ENCODE measurements at regions not wholly inside any gene's neighbourhood (a gene's known extent, or its start where the extent isn't known, plus 50 kb on each side); places are given as distances from the start of the nearest gene placed in this dataset.

- DNase-seq, result no peak
Observed at GRCh38 chr2:239472235-239472775, 71.5 kb upstream of the HDAC4 start.

DNA sequence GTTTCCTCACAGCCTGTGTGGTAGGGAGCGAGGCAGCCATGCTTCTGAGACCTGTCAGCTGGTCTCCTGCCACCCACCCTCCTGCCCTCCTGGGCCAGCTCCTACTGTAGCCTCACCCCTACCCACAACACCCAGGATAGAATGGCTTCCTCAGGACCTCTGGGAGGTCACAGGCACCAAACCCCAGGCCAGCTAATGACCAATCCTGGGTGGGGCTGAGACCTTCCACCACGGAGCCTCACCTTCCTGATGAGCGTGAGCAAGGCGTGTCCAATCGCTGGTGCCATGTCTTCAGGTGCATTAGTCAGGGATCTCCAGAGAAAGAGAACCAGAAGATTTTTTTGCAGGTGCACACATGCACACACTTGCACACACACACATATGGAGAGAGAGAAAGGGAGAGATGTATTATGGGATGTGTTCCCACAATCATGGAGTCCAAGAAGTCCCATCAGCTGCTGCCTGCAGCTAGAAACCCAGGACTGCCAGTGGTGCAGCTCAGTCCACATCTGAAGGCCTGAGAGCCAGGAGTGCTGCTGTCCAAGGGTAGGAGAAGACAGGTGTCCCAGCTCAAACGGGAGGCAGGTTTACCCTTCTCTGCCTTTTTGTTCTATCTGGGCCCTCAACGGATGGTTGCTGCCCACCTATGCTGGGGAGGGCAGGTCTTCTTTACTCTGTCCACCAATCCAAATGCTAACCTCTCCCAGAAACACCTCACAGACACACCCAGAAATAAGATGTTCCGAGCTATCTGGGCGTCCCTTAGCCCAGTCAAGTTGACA, 70.4 kb upstream of the HDAC4 start:
- no peak for DNase-seq

GRCh38 chr2:239470151-239470900, 69.5 kb upstream of the HDAC4 start:
- DNase-seq, result no peak

DNA sequence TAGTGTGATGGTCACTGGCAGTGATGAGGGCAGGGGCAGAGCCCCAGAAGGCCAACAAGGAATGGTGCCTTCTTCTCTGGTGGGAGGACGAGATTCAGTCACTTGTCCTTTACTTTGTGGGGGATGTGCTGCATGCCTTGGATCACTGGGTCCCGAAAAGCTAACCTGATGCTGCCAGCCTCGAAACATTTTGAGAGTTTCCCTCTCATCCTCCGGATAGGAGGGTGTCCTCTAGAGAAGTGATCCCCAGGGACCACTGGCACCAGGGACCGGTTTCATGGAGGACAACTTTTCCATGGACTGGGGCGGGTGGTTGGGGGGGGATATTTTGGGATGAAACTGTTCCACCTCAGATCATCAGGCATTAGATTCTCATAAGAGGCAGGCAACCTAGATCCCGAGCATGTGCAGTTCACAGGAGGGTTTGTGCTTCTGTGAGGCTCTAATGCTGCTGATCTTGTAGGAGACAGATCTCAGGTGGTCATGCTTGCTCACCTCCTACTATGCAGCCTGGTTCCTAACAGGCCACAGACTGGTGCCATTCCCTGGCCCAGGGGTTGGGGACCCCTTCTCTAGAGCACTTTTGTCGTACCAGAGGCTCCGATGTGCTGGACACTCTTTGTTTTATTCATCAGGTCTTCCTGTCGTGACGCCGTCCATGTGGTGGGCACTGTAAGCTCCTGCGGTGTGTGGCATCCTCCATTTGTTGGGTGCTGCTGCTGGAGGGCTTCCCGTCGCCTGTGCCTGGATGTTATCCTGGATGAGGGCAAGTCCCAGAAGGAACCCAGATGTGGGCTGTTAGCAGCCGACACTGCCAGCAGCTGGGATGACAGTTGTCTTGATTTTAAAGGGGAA, 68.5 kb upstream of the HDAC4 start:
- DNase-seq, result no peak

DNA sequence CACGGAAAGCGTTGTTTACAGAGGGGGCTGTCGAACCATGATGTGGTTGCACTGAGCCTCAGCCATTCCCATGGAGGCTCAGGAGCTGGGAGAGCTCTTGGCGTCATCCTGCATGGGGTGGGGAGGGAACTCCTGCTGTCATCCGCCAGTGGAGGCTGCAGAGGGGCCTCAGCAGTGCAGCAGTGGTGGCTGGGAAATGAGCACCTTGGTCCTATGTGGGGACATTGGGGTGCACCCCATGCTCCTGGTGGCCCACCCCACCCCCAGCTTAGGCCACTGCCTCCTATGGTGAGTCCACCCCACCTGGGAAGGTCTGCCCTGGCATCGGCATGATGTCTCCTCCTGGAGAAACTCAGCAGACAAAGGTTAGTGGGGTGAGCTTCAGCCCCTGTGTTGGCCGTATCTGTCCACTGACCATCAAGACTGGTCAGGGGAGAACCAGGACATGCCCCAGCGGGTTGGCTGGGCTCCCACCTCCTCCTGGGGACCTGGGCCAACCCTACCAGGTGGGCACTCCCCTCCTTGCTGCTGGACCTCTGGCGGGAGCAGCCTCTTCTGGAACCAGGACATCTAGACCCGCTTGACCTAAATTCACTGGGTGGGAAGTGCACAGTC, 67.8 kb upstream of the HDAC4 start:
- no peak for DNase-seq

- no peak for DNase-seq
Observed at GRCh38 chr2:239467956-239468490, 67.2 kb upstream of the HDAC4 start.

- no peak for DNase-seq
Observed at GRCh38 chr2:239467281-239467955, 66.6 kb upstream of the HDAC4 start.

- DNase-seq, result no peak
Observed at GRCh38 chr2:239466755-239467271, 66.0 kb upstream of the HDAC4 start.

DNA sequence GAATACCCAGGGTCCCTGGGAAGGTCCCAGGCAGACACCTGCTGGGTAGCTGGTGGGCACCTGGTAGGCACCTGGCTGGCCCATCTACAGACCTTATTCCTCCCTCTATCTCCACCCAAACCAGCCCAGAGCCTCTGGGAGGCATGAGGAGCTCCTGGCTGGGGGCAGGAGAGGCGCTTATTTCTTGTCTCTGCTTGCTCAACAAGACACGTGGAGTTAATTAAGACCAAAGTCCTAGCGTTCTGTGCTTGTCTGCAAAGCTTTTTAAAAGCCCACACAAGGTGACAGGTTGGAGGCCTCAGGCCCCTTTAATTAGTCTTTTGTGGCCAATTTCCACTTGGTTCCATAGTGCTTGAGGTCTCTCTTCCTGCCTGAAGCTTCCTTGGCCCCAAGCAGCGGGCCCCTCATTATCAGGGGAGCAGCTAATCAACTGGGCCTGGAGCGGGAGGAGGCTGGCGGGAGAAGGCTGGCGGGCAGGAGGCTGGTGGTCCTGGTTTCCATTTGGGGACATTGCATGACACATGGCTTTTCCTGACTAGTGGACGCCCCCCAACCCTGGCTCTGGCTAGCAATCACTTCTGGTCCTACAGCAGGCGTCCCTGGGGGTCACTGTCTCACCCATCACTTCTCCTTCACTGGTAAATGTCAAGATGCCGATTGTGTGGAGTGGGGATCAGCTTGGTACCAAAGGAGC, 65.4 kb upstream of the HDAC4 start:
- DNase-seq, result no peak

DNA sequence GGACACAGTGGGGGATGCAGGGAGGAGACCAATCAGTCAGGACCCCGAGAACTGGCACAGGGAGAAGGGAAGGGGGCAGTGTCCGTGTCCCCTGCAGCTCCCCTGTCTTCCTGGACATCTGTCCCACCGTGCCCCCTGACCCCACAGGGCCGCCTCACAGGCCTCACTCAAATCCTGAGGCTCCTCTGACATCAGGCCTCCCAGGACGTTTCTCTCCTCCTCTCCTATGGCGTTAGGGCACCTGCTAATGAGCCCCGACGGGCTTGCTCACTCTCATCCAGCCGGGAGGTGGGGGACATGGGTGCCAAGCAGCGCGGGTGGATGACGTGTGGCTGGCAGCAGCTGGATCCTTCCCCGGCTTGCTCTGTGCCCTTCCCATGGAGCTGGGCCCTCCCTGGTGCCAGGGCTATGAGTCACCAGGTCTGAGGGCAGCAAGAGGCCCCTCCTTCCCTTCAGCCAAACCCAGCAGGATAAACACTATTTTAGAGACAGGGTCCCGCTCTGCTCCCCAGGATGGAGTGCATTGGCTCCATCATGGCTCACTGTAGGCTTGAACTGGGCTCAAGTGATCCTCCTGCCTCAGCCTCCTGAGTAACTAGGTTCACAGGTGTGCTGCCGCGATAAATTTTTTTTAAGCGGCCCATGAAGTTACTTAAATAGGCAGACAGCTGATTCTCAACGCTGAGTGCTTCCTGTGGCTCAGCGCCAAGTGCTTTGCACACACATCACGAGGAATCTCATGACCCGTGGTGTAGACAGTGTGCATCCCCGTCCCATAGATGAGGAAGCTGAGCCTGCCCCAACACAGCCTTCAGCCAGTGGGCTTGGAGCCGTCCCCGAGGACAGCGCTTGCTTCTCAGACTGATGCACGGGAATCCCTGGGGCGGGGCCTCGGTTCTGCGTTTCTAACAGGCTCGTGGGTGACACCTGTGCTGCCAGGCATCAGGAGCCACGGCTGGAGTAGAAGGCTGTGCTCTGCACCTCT, 64.5 kb upstream of the HDAC4 start:
- DNase-seq, result no peak

DNA sequence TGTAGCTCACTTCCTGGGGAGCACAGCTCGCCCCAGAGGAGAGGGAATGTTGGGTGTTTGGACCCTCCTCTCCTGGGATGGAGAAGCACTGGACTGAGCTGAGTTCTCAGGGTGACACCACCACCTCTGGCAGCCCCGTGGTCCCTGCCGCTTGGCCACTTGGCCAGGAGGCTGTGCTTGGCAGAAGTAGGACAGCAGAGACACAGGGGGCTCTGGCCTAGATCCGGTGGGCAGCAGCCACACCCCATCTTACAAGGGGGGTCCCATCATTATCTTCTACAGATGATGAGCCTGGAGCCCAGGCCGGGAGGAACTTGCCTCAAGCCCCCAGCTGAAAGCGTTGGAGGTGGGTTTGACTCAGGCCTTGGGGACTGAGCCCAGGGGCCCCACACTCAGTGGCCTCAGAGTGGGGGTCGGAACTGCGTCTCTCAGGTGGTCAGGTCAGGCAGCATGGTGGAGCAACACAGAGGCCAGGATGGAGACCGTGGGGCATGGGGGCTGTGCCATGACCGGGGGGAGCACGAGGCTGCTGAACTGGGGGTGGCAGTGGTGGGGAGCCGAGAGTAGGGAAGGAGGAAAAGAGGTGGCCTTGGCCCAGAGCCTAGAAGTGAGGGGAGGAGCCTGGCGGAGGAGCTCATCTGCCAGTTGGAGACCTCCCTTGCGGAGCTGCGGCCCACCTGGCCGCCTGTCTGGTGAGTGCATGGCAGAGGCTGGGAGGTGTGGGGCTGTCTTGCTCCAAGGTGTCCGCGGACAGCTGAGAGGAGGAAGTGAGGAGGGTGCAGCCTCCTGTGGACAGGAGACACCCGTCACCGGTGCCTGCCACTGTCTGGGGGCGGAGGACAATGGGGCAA, 63.6 kb upstream of the HDAC4 start:
- no peak for DNase-seq

DNA sequence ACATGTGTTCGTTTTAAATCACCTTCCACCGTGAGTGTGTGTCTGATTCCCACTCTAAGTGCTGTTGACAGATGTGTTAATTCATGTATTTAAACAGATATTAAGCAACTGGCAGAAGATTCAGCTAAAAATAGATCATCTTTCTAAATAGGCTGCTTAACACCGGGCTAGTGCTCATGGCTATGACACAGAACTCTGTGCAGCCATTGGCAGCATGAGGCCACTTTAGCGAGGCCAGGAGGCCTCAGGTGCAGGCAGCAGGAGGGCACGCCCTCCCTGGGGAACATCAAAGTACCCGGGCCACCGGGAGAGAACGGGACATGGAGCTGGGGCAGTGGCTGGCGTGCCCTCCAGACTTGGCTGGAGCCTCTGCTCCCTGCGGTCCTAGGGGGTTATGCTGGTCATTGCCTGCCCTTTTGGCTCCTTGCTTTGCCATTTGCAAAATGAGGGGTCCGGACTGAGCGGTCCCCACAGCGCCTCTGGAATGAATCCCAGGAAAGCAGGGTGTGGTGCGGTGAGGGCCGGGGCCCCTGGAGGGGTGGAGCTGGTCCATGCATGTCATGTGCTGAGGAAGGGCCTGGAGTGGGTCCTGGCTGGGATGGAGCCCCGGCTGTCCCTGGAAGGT, 62.8 kb upstream of the HDAC4 start:
- no peak for DNase-seq

DNA sequence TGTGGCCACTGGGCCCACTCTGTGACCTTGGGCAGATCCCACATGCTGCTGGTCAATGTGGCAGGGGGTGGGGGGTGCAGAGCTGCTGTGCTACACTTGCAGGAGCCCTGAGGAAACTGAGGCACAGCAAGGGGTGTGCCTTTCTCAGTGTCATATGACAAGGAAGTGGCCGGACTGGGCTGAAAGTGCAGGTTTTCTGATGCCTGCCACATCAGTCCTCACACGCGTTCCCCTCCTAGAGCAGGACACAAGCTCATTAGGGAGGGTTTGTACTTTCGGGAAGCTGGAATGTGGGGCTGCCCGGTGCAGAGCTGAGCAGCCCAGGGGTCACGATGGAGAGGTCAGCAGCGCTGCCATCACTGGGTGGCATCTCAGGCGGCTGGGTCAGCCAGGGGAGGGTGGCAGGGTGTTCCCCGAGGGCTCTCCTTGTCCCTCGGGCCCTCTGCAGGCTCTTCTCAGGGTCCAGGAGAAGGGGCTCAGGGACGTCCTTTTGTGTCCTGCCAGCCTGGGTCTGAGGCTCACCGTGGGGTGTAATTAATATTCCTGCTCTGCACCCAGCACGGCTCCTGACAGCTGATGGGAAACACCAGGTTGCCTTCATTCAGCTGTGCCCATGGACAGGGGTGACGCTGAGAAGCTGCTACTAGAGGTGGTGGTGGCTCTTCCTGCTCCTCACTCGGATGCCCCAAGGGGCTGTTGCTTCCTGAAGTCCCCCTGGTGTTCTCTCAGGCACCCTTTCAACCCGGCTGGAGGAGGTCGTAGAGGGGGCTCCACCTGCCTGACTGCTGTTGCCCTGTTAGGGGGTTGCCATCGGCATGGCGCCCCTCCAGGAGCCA, 62.1 kb upstream of the HDAC4 start:
- DNase-seq, result no peak

DNA sequence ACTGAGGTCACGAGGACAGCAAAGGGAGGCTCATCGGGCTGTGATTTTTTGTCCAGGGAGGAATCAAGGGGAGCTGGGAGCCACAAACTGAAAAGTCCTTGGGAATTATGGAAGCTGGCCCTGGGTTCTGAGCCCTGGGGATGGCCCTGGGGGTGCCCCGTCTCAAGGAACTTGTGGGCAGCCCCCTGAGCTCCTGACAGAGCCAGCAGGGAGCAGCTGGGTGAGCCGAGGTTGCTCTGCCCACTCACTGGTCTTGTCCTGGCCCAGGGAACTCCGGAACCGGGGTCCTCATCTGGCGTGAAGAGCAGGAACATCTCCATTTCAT, 61.3 kb upstream of the HDAC4 start:
- DNase-seq, result no peak

GRCh38 chr2:239461291-239462190, 60.7 kb upstream of the HDAC4 start:
- DNase-seq, result no peak

GRCh38 chr2:239460780-239461179, 60.0 kb upstream of the HDAC4 start:
- no peak for DNase-seq

All from CD4-positive, alpha-beta T cell treated with Interleukin-10 for 1 hour (primary cell).